OCI-LY7 (cell line): ENCODE measurements at regions not wholly inside any gene's neighbourhood (a gene's known extent, or its start where the extent isn't known, plus 50 kb on each side); places are given as distances from the start of the nearest gene placed in this dataset.

Source experiments
- EZH2phosphoT487 ChIP-seq: fragments of 200-600 bp; sonication (generic); IDR thresholded peaks from 2 replicates; pipeline ENCODE4 v1.6.1; 2018; ENCODE audit warnings: low read depth, borderline replicate concordance, mild to moderate bottlenecking, mixed run types, antibody characterized with exemption, low read length, moderate library complexity, mixed read lengths
- TF ChIP-seq, protein P1 (sequence below): fragments of 200-600 bp; sonication (generic); conservative IDR thresholded peaks from 2 replicates; pipeline ENCODE4 v1.5.1; 2014; ENCODE audit warnings: mild to moderate bottlenecking, antibody characterized with exemption, low read length, moderate library complexity, mixed read lengths

DNA sequence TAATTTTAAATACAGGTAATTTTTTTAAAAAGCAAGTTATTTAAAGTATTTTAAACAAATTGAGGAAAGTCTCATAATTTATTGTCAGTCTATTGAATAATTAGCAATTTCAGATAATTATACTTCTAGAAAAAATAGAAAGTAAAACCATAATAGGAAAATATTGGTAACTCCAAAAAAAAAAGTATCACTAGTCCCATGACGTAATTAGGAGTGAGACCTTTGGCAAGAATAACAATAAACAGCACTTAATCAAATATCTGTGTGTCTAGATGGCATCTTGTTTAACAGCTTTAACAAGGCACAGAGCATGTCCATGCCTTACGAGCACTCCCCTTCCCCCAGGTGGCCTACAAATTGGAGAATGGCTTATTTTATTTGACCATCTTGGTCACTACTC is 1683.6 kb upstream of the AGA start:
- TF ChIP-seq, protein P1, sequence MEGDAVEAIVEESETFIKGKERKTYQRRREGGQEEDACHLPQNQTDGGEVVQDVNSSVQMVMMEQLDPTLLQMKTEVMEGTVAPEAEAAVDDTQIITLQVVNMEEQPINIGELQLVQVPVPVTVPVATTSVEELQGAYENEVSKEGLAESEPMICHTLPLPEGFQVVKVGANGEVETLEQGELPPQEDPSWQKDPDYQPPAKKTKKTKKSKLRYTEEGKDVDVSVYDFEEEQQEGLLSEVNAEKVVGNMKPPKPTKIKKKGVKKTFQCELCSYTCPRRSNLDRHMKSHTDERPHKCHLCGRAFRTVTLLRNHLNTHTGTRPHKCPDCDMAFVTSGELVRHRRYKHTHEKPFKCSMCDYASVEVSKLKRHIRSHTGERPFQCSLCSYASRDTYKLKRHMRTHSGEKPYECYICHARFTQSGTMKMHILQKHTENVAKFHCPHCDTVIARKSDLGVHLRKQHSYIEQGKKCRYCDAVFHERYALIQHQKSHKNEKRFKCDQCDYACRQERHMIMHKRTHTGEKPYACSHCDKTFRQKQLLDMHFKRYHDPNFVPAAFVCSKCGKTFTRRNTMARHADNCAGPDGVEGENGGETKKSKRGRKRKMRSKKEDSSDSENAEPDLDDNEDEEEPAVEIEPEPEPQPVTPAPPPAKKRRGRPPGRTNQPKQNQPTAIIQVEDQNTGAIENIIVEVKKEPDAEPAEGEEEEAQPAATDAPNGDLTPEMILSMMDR: no peak
- no peak for TF ChIP-seq EZH2phosphoT487
